Liver (tissue), 8 donors: ENCODE measurements at regions not wholly inside any gene's neighbourhood (a gene's known extent, or its start where the extent isn't known, plus 50 kb on each side); places are given as distances from the start of the nearest gene placed in this dataset.

Source experiments
- DNase-seq: peaks from one replicate; pipeline ENCODE4 v3.0.0-alpha.2; 2017; ENCODE audit warnings: low spot score
- H3K27ac ChIP-seq, 2 donors: one replicate each; pipeline ENCODE4 v1.7.0; 2013; ENCODE audit warnings: inconsistent platforms in 2 of 2, low read length in 2 of 2, control low read depth in 1 of 2, low read depth in 1 of 2, mild to moderate bottlenecking in 1 of 2
- H3K27me3 ChIP-seq, 4 donors: one replicate each; pipeline versions ENCODE4 v1.6.1 to v1.7.0; 2013; ENCODE audit warnings: low read length in 3 of 4, inconsistent platforms in 1 of 4, mild to moderate bottlenecking in 1 of 4, moderate library complexity in 1 of 4; ENCODE audit not compliant: control insufficient read depth in 4 of 4, insufficient read depth in 4 of 4
- H3K36me3 ChIP-seq, 4 donors: one replicate each; pipeline versions ENCODE4 v1.6.1 to v1.7.0; 2013; ENCODE audit warnings: low read length in 3 of 4, mild to moderate bottlenecking in 3 of 4, low read depth in 1 of 4, moderate library complexity in 1 of 4; ENCODE audit not compliant: control insufficient read depth in 4 of 4, insufficient read depth in 3 of 4
- H3K4me1 ChIP-seq, 4 donors: one replicate each; pipeline versions ENCODE4 v1.6.1 to v1.7.0; 2013; ENCODE audit warnings: low read length in 3 of 4, mild to moderate bottlenecking in 3 of 4, moderate library complexity in 1 of 4; ENCODE audit not compliant: control insufficient read depth in 4 of 4, insufficient read depth in 4 of 4
- H3K4me3 ChIP-seq, 3 donors: one replicate each; pipeline versions ENCODE4 v1.6.1 to v1.7.0; 2013; ENCODE audit warnings: low read length in 3 of 3, control low read depth in 1 of 3, low read depth in 1 of 3, mild to moderate bottlenecking in 1 of 3
- H3K9ac ChIP-seq, 2 donors: one replicate each; pipeline ENCODE4 v1.7.0; 2013; ENCODE audit warnings: low read length in 2 of 2, mild to moderate bottlenecking in 2 of 2, moderate library complexity in 2 of 2, control low read depth in 1 of 2, low read depth in 1 of 2
- H3K9me3 ChIP-seq, 4 donors: one replicate each; pipeline versions ENCODE4 v1.6.1 to v1.7.0; 2013; ENCODE audit warnings: low read length in 3 of 4; ENCODE audit not compliant: control insufficient read depth in 4 of 4
- EGR1 ChIP-seq, 2 donors: IDR thresholded peaks; 2 replicates each; pipeline ENCODE4 v1.6.1; 2016 to 2018; ENCODE audit warnings: antibody characterized with exemption in 2 of 2, low read depth in 2 of 2
- FOXA1 ChIP-seq: IDR thresholded peaks from 2 replicates; pipeline ENCODE4 v1.6.1; 2016; ENCODE audit warnings: antibody characterized with exemption
- FOXA2 ChIP-seq: IDR thresholded peaks from 2 replicates; pipeline ENCODE4 v1.6.1; 2016; ENCODE audit warnings: antibody characterized with exemption
- GABPA ChIP-seq, 2 donors: IDR thresholded peaks in 1 of 2; conservative IDR thresholded peaks in 1 of 2; 2 replicates each; pipeline ENCODE4 v1.6.1; 2016; ENCODE audit warnings: antibody characterized with exemption in 2 of 2, mild to moderate bottlenecking in 1 of 2, moderate library complexity in 1 of 2
- HNF4A ChIP-seq, 2 donors: conservative IDR thresholded peaks; 2 replicates each; pipeline ENCODE4 v1.6.1; 2016; ENCODE audit warnings: antibody characterized with exemption in 2 of 2, mild to moderate bottlenecking in 2 of 2
- HNF4G ChIP-seq: IDR thresholded peaks from 2 replicates; pipeline ENCODE4 v1.6.1; 2016; ENCODE audit warnings: antibody characterized with exemption
- RAD21 ChIP-seq, 2 donors: IDR thresholded peaks; 2 replicates each; pipeline ENCODE4 v1.6.1; 2016; ENCODE audit warnings: antibody characterized with exemption in 2 of 2, mild to moderate bottlenecking in 2 of 2
- RXRA ChIP-seq, 2 donors: IDR thresholded peaks; 2 replicates each; pipeline ENCODE4 v1.6.1; 2017 to 2018; ENCODE audit warnings: antibody characterized with exemption in 2 of 2, mild to moderate bottlenecking in 1 of 2
- SP1 ChIP-seq: IDR thresholded peaks from 2 replicates; pipeline ENCODE4 v1.6.1; 2018; ENCODE audit warnings: antibody characterized with exemption, mild to moderate bottlenecking
- TAF1 ChIP-seq: conservative IDR thresholded peaks from 2 replicates; pipeline ENCODE4 v1.6.1; 2016; ENCODE audit warnings: antibody characterized with exemption, mild to moderate bottlenecking
- whole genome bisulfite sequencing: extraction: QIAGEN DNeasy Blood & Tissue Kit; methylation state at CpG from one replicate; pipeline ENCODE4 v1.1.7; 2013; 5-methylcytosine and 5-hydroxymethylcytosine counted together
- TF ChIP-seq, protein P1 (sequence below): IDR thresholded peaks from 2 replicates; pipeline ENCODE4 v1.6.1; 2016; ENCODE audit warnings: antibody characterized with exemption, mild to moderate bottlenecking
- TF ChIP-seq, protein P2 (sequence below): fragments of 150-350 bp; IDR thresholded peaks from 2 replicates; pipeline ENCODE4 v1.5.1; 2017; ENCODE audit warnings: improper control_type of control experiment, low read depth, low read length; ENCODE audit not compliant: missing input control
- TF ChIP-seq, protein P3 (sequence below): IDR thresholded peaks from 2 replicates; pipeline ENCODE4 v1.6.1; 2016; ENCODE audit warnings: antibody characterized with exemption
- donor health status: healthy.
- donor health status: healthy.
- donor health status: healthy.
- donor health status: healthy.
- donor health status: healthy.

DNA sequence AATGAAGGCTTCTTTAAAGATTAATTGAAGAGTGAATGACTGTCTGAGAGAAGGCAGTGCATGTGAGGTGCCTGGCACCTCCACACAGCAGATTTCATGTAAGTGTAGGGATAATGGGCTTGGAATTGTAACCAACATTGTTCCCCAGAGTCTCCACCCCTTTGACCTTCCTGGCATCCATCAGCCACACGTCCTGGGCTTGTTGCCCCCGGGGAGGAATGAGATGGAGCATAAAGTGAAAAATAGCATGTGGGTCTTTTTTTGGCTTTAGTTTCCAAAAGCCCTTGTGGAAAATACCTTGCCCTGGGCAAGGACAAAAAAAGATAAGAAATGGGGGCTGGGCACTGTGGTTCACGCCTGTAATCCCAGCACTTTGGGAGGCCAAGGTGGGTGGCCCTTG is 242.2 kb upstream of the ECI2 start:
- Histone ChIP-seq H3K27ac (no peak overlapping the region), H3K27me3 (peaks cover 0 to 5% (median 0%) of the 10 kb centered on the region in 4 donors), H3K36me3 (no peaks in the 10 kb centered on the region), H3K4me1 (no peaks in the 10 kb centered on the region), H3K4me3 (no peak overlapping the region), H3K9ac (no peak overlapping the region), H3K9me3 (peaks cover 0 to 6% (median 0%) of the 10 kb centered on the region in 4 donors)
- 51% methylated on average over 3 of the region's 3 CpGs for WGBS
- TF ChIP-seq GABPA (IDR thresholded peaks at IDR 0.05 in 1 of 2, conservative IDR thresholded peaks at IDR 0.05 in 1 of 2): no peak
- TF ChIP-seq, protein P1, sequence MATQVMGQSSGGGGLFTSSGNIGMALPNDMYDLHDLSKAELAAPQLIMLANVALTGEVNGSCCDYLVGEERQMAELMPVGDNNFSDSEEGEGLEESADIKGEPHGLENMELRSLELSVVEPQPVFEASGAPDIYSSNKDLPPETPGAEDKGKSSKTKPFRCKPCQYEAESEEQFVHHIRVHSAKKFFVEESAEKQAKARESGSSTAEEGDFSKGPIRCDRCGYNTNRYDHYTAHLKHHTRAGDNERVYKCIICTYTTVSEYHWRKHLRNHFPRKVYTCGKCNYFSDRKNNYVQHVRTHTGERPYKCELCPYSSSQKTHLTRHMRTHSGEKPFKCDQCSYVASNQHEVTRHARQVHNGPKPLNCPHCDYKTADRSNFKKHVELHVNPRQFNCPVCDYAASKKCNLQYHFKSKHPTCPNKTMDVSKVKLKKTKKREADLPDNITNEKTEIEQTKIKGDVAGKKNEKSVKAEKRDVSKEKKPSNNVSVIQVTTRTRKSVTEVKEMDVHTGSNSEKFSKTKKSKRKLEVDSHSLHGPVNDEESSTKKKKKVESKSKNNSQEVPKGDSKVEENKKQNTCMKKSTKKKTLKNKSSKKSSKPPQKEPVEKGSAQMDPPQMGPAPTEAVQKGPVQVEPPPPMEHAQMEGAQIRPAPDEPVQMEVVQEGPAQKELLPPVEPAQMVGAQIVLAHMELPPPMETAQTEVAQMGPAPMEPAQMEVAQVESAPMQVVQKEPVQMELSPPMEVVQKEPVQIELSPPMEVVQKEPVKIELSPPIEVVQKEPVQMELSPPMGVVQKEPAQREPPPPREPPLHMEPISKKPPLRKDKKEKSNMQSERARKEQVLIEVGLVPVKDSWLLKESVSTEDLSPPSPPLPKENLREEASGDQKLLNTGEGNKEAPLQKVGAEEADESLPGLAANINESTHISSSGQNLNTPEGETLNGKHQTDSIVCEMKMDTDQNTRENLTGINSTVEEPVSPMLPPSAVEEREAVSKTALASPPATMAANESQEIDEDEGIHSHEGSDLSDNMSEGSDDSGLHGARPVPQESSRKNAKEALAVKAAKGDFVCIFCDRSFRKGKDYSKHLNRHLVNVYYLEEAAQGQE: no peak
- TF ChIP-seq, protein P2, sequence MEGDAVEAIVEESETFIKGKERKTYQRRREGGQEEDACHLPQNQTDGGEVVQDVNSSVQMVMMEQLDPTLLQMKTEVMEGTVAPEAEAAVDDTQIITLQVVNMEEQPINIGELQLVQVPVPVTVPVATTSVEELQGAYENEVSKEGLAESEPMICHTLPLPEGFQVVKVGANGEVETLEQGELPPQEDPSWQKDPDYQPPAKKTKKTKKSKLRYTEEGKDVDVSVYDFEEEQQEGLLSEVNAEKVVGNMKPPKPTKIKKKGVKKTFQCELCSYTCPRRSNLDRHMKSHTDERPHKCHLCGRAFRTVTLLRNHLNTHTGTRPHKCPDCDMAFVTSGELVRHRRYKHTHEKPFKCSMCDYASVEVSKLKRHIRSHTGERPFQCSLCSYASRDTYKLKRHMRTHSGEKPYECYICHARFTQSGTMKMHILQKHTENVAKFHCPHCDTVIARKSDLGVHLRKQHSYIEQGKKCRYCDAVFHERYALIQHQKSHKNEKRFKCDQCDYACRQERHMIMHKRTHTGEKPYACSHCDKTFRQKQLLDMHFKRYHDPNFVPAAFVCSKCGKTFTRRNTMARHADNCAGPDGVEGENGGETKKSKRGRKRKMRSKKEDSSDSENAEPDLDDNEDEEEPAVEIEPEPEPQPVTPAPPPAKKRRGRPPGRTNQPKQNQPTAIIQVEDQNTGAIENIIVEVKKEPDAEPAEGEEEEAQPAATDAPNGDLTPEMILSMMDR: no peak
- no peak for DNase-seq

DNA sequence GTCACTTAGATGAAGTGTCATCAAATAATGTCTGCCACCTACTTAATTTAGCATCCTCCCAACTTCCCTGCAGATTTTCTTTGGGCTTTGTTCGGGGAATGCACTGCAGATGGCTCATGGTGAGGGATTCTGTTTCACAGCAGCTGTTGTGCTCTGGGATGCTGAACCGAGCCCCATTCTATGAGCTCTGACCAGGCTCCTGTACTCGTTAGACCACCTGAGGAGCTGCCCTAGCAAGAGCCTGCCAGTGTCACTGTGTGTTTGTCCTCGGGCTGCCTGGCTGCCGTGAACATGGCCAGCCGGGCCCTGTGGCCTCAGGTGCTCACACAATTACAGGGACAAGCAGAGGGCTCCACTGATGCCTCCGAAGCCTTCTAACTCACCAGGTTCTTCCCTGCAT is 238.8 kb upstream of the ECI2 start:
- no peaks in the 10 kb centered on the region for H3K4me1 ChIP-seq
- H3K36me3 ChIP-seq: no peaks in the 10 kb centered on the region
- no peaks in the 10 kb centered on the region for H3K27me3 ChIP-seq
- WGBS: 50% methylated on average over 7 of the region's 7 CpGs
- DNase-seq: no peak
- peaks cover 0 to 2% (median 0%) of the 10 kb centered on the region in 4 donors for H3K9me3 ChIP-seq
- TF ChIP-seq, protein P1: no peak
- TF ChIP-seq HNF4G: no peak
- TF ChIP-seq TAF1: no peak
- TF ChIP-seq SP1: no peak
- TF ChIP-seq RAD21 (IDR thresholded peaks at IDR 0.05): no peak
- TF ChIP-seq FOXA2: no peak
- no peak for TF ChIP-seq GABPA (IDR thresholded peaks at IDR 0.05 in 1 of 2, conservative IDR thresholded peaks at IDR 0.05 in 1 of 2)
- TF ChIP-seq, protein P3, sequence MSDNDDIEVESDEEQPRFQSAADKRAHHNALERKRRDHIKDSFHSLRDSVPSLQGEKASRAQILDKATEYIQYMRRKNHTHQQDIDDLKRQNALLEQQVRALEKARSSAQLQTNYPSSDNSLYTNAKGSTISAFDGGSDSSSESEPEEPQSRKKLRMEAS: no peak
- TF ChIP-seq HNF4A (conservative IDR thresholded peaks at IDR 0.05): no peak
- no peak for TF ChIP-seq RXRA (IDR thresholded peaks at IDR 0.05)
- no peak for TF ChIP-seq EGR1 (IDR thresholded peaks at IDR 0.05; ENCODE audit: low read depth in 2 of 2)
- no peak for TF ChIP-seq FOXA1
- TF ChIP-seq, protein P2: no peak
- no peak overlapping the region for H3K27ac ChIP-seq
- no peak overlapping the region for H3K4me3 ChIP-seq
- no peak overlapping the region for H3K9ac ChIP-seq
